B cell (primary cell): ENCODE measurements at regions not wholly inside any gene's neighbourhood (a gene's known extent, or its start where the extent isn't known, plus 50 kb on each side); places are given as distances from the start of the nearest gene placed in this dataset.

Experiments
- ATAC-seq: fragments of 200-7000 bp; cut with Tn5 transposase; one replicate; pipeline ENCODE4 v1.10.0; 2021; ENCODE audit warnings: low read depth, mild to moderate bottlenecking, moderate number of reproducible peaks, moderate library complexity
- CTCF ChIA-PET: fragments of 350-600 bp; sonication (Branson Sonifier 250); formaldehyde crosslinking; loops from one replicate; lab custom pipeline; 2021; ENCODE audit warnings: antibody characterized with exemption, inconsistent platforms; lab: Charles Lee
- POLR2A ChIA-PET: fragments of 350-600 bp; sonication (Branson Sonifier 250); formaldehyde crosslinking; loops from one replicate; lab custom pipeline; 2021; ENCODE audit warnings: antibody characterized with exemption; lab: Charles Lee
- DNase-seq: peaks from one replicate; pipeline ENCODE4 v3.0.0; 2013
- H2AFZ ChIP-seq: 2 replicates; pipeline ENCODE4 v1.6.1; 2012; ENCODE audit warnings: mild to moderate bottlenecking, low read depth, low read length; ENCODE audit not compliant: insufficient read depth, poor library complexity, severe bottlenecking
- H3K27ac ChIP-seq, 2 donors: 1 replicate in 1 of 2; 2 replicates in 1 of 2; pipeline ENCODE4 v1.5.1; 2012 to 2013; ENCODE audit warnings: low read length in 2 of 2, mild to moderate bottlenecking in 2 of 2, moderate library complexity in 1 of 2
- H3K27me3 ChIP-seq, 4 experiments: fragments of 200-600 bp in 1 of 4; sonication (generic) in 1 of 4; replicated peaks in 1 of 4; 1 replicate in 2 of 4; 2 replicates in 2 of 4; pipeline versions ENCODE4 v1.6.1 to v1.7.0; 2013 to 2016; ENCODE audit warnings: low read length in 3 of 4, mild to moderate bottlenecking in 2 of 4, mixed read lengths in 1 of 4, moderate library complexity in 1 of 4; ENCODE audit not compliant: insufficient read depth in 4 of 4, control insufficient read depth in 3 of 4; ENCODE audit errors: control extremely low read depth in 1 of 4
- H3K36me3 ChIP-seq, 2 experiments: replicated peaks in 1 of 2; 1 replicate in 1 of 2; 2 replicates in 1 of 2; pipeline versions ENCODE4 v1.6.1 to v1.7.1; 2013; ENCODE audit warnings: low read length in 1 of 2; ENCODE audit not compliant: insufficient read depth in 2 of 2, control insufficient read depth in 1 of 2; ENCODE audit errors: control extremely low read depth in 1 of 2, extremely low read depth in 1 of 2
- H3K4me1 ChIP-seq, 2 donors: fragments of 200-600 bp in 1 of 2; sonication (generic) in 1 of 2; 1 replicate in 1 of 2; 2 replicates in 1 of 2; pipeline versions ENCODE4 v1.5.1 to v1.6.1; 2013 to 2017; ENCODE audit warnings: low read length in 2 of 2; ENCODE audit not compliant: control insufficient read depth in 2 of 2, insufficient read depth in 2 of 2
- H3K4me2 ChIP-seq: replicated peaks from 2 replicates; pipeline ENCODE3; 2012; ENCODE audit warnings: mild to moderate bottlenecking, low read depth, low read length; ENCODE audit not compliant: poor library complexity, severe bottlenecking
- H3K4me3 ChIP-seq, 5 experiments: fragments of 200-600 bp in 1 of 5; sonication (generic) in 1 of 5; 1 replicate in 3 of 5; 2 replicates in 2 of 5; pipeline versions ENCODE4 v1.5.1 to v1.7.0; 2011 to 2016; ENCODE audit warnings: low read length in 4 of 5, mild to moderate bottlenecking in 4 of 5, low read depth in 2 of 5, control low read depth in 1 of 5, moderate library complexity in 1 of 5; ENCODE audit not compliant: insufficient read depth in 1 of 5; ENCODE audit errors: control extremely low read depth in 1 of 5, extremely low read depth in 1 of 5
- H3K79me2 ChIP-seq: fragments of 200-600 bp; sonication (generic); one replicate; pipeline ENCODE4 v1.6.0; 2016; ENCODE audit warnings: low read length; ENCODE audit not compliant: control insufficient read depth, insufficient read depth
- H3K9ac ChIP-seq: fragments of 200-600 bp; sonication (generic); 2 replicates; pipeline ENCODE4 v1.6.1; 2017; ENCODE audit warnings: mild to moderate bottlenecking, low read length, moderate library complexity
- H3K9me3 ChIP-seq, 3 donors: one replicate each; pipeline versions ENCODE4 v1.6.1 to v1.7.1; 2013; ENCODE audit warnings: low read length in 2 of 3; ENCODE audit not compliant: control insufficient read depth in 2 of 3, insufficient read depth in 1 of 3; ENCODE audit errors: control extremely low read depth in 1 of 3
- H4K20me1 ChIP-seq: 2 replicates; pipeline ENCODE4 v1.6.0; 2012; ENCODE audit warnings: mild to moderate bottlenecking, low read length; ENCODE audit not compliant: insufficient read depth, control insufficient read depth, poor library complexity, severe bottlenecking
- H3K27ac Mint-ChIP-seq: one replicate; pipeline ENCODE4 v1.8.0; 2021; ENCODE audit warnings: mixed read lengths
- H3K27me3 Mint-ChIP-seq: one replicate; pipeline ENCODE4 v1.8.0; 2021; ENCODE audit warnings: mixed read lengths
- H3K4me1 Mint-ChIP-seq: one replicate; pipeline ENCODE4 v1.8.0; 2021; ENCODE audit warnings: mixed read lengths
- H3K4me3 Mint-ChIP-seq: one replicate; pipeline ENCODE4 v1.8.0; 2021; ENCODE audit warnings: mixed read lengths
- H3K9me3 Mint-ChIP-seq: one replicate; pipeline ENCODE4 v1.8.0; 2022; ENCODE audit warnings: mixed read lengths; ENCODE audit not compliant: insufficient read depth
- EZH2 ChIP-seq: IDR thresholded peaks from 2 replicates; pipeline ENCODE4 v1.6.1; 2012; ENCODE audit warnings: borderline replicate concordance, low read depth, mild to moderate bottlenecking, moderate library complexity, low read length; ENCODE audit not compliant: insufficient read depth, poor library complexity, severe bottlenecking
- WGBS: methylation state at CpG from one replicate; pipeline ENCODE4 v1.1.5; 2013; ENCODE audit warnings: missing lambda C conversion rate; ENCODE audit not compliant: insufficient coverage; 5-methylcytosine and 5-hydroxymethylcytosine counted together
- intact Hi-C: fragments of 100-400 bp; cut with micrococcal nuclease; formaldehyde crosslinking; loops from one replicate; pipeline ENCODE4 v1.10.0; 2022
- TF ChIP-seq, protein P1 (sequence below): fragments of 200-600 bp; IDR thresholded peaks from one replicate; pipeline ENCODE4 v1.8.0; 2022; ENCODE audit warnings: antibody characterized with exemption, mild to moderate bottlenecking

DNA sequence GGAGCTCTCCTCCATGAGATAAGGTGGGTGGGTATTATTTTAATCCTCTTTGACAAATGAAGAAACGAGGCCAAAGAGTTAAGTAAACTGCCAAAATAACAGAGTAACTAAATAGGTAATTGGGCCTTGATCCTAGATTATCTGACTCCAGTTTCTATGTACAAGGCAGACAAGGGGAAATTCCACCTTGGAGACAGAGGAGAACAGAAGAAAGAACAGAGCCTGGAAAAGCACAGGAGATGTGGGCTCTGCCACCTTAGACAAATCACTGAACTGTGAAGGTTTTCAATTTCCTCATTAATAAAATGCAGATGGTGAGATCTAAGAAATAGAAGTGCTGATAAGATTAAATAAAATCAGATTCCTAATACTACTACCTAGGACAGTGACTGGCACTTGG, 310.2 kb upstream of the TLE3 start:
- Histone ChIP-seq H4K20me1 (no peaks in the 10 kb centered on the region), H3K27me3 (no peaks in the 10 kb centered on the region), H3K79me2 (no peaks in the 10 kb centered on the region), H2AFZ (no peak overlapping the region), H3K9ac (no peak overlapping the region), H3K9me3 (no peaks in the 10 kb centered on the region), H3K36me3 (no peaks in the 10 kb centered on the region), H3K4me2 (no peak overlapping the region), H3K4me3 (no peak overlapping the region), H3K4me1 (no peaks in the 10 kb centered on the region), H3K27ac (no peak overlapping the region)
- DNase-seq (no peak), ATAC-seq (no peak)
- H3K4me1 Mint-ChIP-seq = no peaks in the 10 kb centered on the region
- no peak overlapping the region for H3K4me3 Mint-ChIP-seq
- no peaks in the 10 kb centered on the region for H3K9me3 Mint-ChIP-seq
- ChIA-PET POLR2A (no interaction called here), CTCF (no interaction called here)
- no CpG with 5 or more reads among the region's 1 CpG for WGBS
- no peak overlapping the region for H3K27ac Mint-ChIP-seq
- TF ChIP-seq, protein P1, sequence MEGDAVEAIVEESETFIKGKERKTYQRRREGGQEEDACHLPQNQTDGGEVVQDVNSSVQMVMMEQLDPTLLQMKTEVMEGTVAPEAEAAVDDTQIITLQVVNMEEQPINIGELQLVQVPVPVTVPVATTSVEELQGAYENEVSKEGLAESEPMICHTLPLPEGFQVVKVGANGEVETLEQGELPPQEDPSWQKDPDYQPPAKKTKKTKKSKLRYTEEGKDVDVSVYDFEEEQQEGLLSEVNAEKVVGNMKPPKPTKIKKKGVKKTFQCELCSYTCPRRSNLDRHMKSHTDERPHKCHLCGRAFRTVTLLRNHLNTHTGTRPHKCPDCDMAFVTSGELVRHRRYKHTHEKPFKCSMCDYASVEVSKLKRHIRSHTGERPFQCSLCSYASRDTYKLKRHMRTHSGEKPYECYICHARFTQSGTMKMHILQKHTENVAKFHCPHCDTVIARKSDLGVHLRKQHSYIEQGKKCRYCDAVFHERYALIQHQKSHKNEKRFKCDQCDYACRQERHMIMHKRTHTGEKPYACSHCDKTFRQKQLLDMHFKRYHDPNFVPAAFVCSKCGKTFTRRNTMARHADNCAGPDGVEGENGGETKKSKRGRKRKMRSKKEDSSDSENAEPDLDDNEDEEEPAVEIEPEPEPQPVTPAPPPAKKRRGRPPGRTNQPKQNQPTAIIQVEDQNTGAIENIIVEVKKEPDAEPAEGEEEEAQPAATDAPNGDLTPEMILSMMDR = no peak
- no peak for TF ChIP-seq EZH2
- peaks cover 7% of the 10 kb centered on the region for H3K27me3 Mint-ChIP-seq
- intact Hi-C loops = no loop called here

GRCh38 chr15:70407336-70407670, 309.6 kb upstream of the TLE3 start:
- no peak for ATAC-seq
- H3K4me2 ChIP-seq = no peak overlapping the region
- Mint-ChIP-seq H3K4me1 (no peaks in the 10 kb centered on the region), H3K27me3 (peaks cover 11% of the 10 kb centered on the region), H3K9me3 (no peaks in the 10 kb centered on the region), H3K4me3 (no peak overlapping the region), H3K27ac (no peak overlapping the region)
- POLR2A ChIA-PET = no interaction called here
- WGBS = 96% methylated on average over 6 of the region's 7 CpGs
- H3K4me3 ChIP-seq = no peak overlapping the region
- TF ChIP-seq EZH2 = no peak
- TF ChIP-seq, protein P1 = no peak
- no peak overlapping the region for H3K27ac ChIP-seq
- no peak for DNase-seq
- no peaks in the 10 kb centered on the region for H3K27me3 ChIP-seq
- CTCF ChIA-PET = no interaction called here
- no peak overlapping the region for H2AFZ ChIP-seq
- intact Hi-C loops = no loop called here
- no peaks in the 10 kb centered on the region for H3K4me1 ChIP-seq
- no peaks in the 10 kb centered on the region for H3K9me3 ChIP-seq
- no peaks in the 10 kb centered on the region for H3K36me3 ChIP-seq
- H3K9ac ChIP-seq = no peak overlapping the region
- no peaks in the 10 kb centered on the region for H4K20me1 ChIP-seq
- H3K79me2 ChIP-seq = no peaks in the 10 kb centered on the region
